ACC112 (cell line): ENCODE measurements at regions not wholly inside any gene's neighbourhood (a gene's known extent, or its start where the extent isn't known, plus 50 kb on each side); places are given as distances from the start of the nearest gene placed in this dataset.

ENCODE experiments used
- H2AFZ ChIP-seq: fragments of 200-600 bp; sonication (generic); one replicate; pipeline ENCODE4 v1.6.0; 2017; ENCODE audit warnings: antibody characterized with exemption, low read length; ENCODE audit not compliant: unreplicated experiment
- H3K27ac ChIP-seq: fragments of 200-600 bp; sonication (generic); 2 replicates; pipeline ENCODE4 v1.5.1; 2014; ENCODE audit warnings: low read depth, mild to moderate bottlenecking, antibody characterized with exemption, low read length, moderate library complexity
- H3K27me3 ChIP-seq: fragments of 200-600 bp; sonication (generic); 2 replicates; pipeline ENCODE4 v1.6.1; 2014; ENCODE audit warnings: mild to moderate bottlenecking, antibody characterized with exemption, low read length, moderate library complexity, mixed read lengths; ENCODE audit not compliant: insufficient read depth
- H3K36me3 ChIP-seq: fragments of 200-600 bp; sonication (generic); 2 replicates; pipeline ENCODE4 v1.6.1; 2016; ENCODE audit warnings: mild to moderate bottlenecking, antibody characterized with exemption, low read length, moderate library complexity, mixed read lengths; ENCODE audit not compliant: insufficient read depth
- H3K4me1 ChIP-seq: fragments of 200-600 bp; sonication (generic); one replicate; pipeline ENCODE4 v1.6.1; 2016; ENCODE audit warnings: low read length, mixed read lengths; ENCODE audit not compliant: insufficient read depth, unreplicated experiment, control insufficient read depth
- H3K4me3 ChIP-seq: fragments of 200-600 bp; sonication (generic); 2 replicates; pipeline ENCODE4 v1.5.1; 2014; ENCODE audit warnings: mild to moderate bottlenecking, low read depth, low read length
- H3K79me2 ChIP-seq: fragments of 200-600 bp; sonication (generic); one replicate; pipeline ENCODE4 v1.6.0; 2016; ENCODE audit warnings: low read length; ENCODE audit not compliant: control insufficient read depth, unreplicated experiment, insufficient read depth

DNA sequence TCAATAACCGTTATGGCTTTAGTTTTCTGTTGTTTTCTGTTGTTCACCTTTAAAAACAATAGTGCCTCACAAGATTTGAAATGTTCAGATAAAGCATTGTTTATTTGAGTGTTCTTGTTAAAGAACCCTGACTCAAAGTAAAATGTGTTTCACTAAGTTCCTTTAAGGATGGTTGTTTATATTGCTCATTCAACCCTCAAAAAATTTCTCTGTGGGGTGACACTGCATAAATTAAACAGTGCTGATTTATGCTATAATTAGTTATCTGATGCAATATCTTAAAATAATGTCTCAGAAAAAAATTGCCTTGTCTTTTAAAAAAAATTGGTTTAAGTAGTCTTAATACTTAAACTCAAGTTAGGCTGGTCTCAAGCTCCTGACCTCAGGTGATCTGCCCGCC lies 775.1 kb downstream of the FLRT2 start:
- Histone ChIP-seq H3K4me3 (no peak overlapping the region), H3K27me3 (no peaks in the 10 kb centered on the region), H3K36me3 (no peaks in the 10 kb centered on the region), H3K27ac (no peak overlapping the region), H3K4me1 (no peaks in the 10 kb centered on the region), H3K79me2 (no peaks in the 10 kb centered on the region), H2AFZ (no peak overlapping the region)

DNA sequence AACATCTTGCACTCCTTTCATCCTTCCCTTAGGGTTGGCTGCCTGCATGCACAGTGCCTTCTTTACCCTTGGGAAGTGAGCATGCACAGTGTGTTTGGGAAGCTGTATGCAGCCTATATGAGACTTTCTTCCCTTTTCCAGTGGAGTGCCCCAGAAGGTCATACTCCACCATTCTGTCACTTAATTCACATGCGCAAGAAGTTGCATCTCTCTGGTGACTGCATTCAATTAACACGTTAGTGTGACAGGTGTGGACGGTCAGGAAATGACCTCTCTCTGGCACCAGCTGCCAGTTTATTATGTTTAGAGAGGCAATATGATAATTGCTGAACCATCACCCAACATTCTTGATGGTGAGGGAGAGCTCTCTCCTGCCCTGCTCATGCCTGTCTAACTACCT lies 770.0 kb downstream of the FLRT2 start:
- Histone ChIP-seq H3K36me3 (no peaks in the 10 kb centered on the region), H3K27ac (no peak overlapping the region), H3K4me3 (no peak overlapping the region), H3K4me1 (no peaks in the 10 kb centered on the region), H2AFZ (no peak overlapping the region), H3K79me2 (no peaks in the 10 kb centered on the region), H3K27me3 (no peaks in the 10 kb centered on the region)

DNA sequence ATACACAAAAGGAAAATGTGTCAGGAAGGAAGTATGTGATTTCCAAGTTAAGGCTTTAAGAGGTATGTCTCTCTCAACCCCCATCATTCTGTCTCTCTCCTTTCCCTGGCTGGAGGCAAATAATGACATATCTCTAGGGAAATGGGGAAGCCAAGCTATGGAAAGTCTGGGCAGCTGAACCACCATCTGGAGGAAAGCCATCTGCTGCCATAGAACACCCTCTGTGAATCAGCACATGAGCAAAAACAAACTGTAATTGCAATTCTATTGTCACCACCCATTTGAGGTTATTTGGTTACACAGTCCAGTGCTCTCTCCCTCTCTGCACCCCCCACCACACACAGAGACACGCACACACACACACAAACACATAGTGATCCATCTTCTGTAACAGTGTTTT lies 766.2 kb downstream of the FLRT2 start:
- H3K4me1 ChIP-seq = no peaks in the 10 kb centered on the region
- H3K36me3 ChIP-seq = no peaks in the 10 kb centered on the region
- no peaks in the 10 kb centered on the region for H3K79me2 ChIP-seq
- H3K27me3 ChIP-seq = no peaks in the 10 kb centered on the region
- H2AFZ ChIP-seq = no peak overlapping the region
- H3K27ac ChIP-seq = no peak overlapping the region
- no peak overlapping the region for H3K4me3 ChIP-seq

GRCh38 chr14:86288336-86288735 lies 758.4 kb downstream of the FLRT2 start:
- no peak overlapping the region for H2AFZ ChIP-seq
- H3K79me2 ChIP-seq = no peaks in the 10 kb centered on the region
- no peaks in the 10 kb centered on the region for H3K4me1 ChIP-seq
- H3K27ac ChIP-seq = no peak overlapping the region
- no peaks in the 10 kb centered on the region for H3K36me3 ChIP-seq
- H3K27me3 ChIP-seq = no peaks in the 10 kb centered on the region
- H3K4me3 ChIP-seq = no peak overlapping the region

DNA sequence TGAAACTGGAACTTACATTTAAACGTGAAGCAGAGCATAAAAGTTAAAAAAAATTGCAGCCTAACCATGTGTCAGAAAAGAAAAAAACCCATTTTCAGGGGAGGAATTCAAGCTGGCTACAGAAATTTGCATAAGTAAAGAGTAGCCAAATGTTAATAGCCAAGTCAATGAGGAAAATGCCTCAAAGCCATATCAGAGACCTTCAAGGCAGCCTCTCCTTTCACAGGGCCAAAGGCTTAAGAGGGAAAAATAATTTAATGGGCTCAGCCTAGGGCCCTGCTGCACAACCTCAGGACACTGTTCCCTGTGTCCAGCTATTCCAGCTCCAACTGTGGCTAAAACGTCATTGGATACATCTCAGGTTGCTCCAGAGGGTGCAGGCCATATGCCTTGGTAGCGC lies 749.5 kb downstream of the FLRT2 start:
- Histone ChIP-seq H3K79me2 (no peaks in the 10 kb centered on the region), H3K27ac (no peak overlapping the region), H3K36me3 (no peaks in the 10 kb centered on the region), H3K27me3 (no peaks in the 10 kb centered on the region), H3K4me1 (no peaks in the 10 kb centered on the region), H3K4me3 (no peak overlapping the region), H2AFZ (no peak overlapping the region)

DNA sequence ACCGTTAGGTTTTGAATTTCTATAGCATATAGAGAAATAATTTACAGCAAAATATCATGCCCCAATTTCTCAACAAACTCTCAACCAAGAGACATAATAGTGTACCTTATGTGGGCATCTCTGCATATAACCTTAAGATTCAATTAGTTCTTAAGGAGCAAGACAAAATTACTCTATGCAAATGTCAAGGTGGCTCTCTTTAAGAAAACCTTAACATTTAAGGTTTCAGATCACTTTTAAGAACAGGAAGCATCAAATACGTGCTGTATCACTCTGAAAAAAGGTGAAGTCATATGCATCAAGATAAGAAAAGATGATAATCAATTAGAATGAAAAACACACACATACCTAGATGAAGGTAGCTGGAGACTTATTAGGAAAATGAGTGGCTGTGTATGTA lies 728.0 kb downstream of the FLRT2 start:
- no peak overlapping the region for H3K27ac ChIP-seq
- no peaks in the 10 kb centered on the region for H3K36me3 ChIP-seq
- H3K27me3 ChIP-seq = no peaks in the 10 kb centered on the region

DNA sequence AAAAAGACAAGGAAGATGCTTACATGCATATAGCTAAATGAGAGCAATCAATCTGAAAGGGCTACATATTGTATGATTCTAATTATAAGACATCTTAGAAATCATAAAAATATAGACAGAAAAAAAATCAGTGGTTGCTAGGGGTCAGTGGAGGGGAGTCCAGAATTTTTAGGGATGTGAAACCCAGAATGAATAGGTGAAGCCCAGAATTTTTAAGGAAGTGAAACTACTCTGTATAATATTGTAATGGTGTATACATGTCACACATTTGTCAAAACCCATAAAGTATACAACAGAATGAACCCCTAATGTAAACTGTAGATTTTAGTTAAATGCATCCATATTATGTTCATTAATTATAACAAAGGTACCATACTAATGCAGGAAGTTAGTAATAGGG lies 713.2 kb downstream of the FLRT2 start:
- no peak overlapping the region for H2AFZ ChIP-seq
- no peak overlapping the region for H3K4me3 ChIP-seq
- no peaks in the 10 kb centered on the region for H3K27me3 ChIP-seq
- no peak overlapping the region for H3K27ac ChIP-seq
- no peaks in the 10 kb centered on the region for H3K4me1 ChIP-seq
- no peaks in the 10 kb centered on the region for H3K79me2 ChIP-seq
- no peaks in the 10 kb centered on the region for H3K36me3 ChIP-seq

More for the DNA sequence above, 728.0 kb downstream of the FLRT2 start:
- Histone ChIP-seq H3K4me3 (no peak overlapping the region), H3K79me2 (no peaks in the 10 kb centered on the region), H3K4me1 (no peaks in the 10 kb centered on the region), H2AFZ (no peak overlapping the region)

DNA sequence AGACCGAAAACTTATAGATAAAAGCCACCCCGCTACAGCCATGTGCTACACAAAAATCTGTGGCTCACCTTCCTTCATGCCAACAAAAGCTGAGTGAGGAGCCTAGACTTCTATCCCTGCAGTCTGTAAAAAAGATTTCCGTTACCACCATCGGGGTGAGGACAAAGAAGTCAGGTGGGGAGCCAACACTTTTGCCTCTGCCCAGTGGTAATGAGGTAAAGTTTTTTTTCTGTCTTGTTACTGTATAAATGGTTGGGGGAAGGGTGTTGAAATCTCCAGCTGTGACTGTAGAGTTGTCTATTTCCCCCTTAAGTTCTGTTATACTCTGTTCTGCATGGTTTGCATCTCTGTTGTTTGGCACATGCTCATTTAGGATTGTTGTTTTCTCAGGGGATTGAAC lies 707.8 kb downstream of the FLRT2 start:
- H2AFZ ChIP-seq = no peak overlapping the region
- no peaks in the 10 kb centered on the region for H3K27me3 ChIP-seq
- no peaks in the 10 kb centered on the region for H3K4me1 ChIP-seq
- no peaks in the 10 kb centered on the region for H3K36me3 ChIP-seq
- no peak overlapping the region for H3K4me3 ChIP-seq
- no peaks in the 10 kb centered on the region for H3K79me2 ChIP-seq
- no peak overlapping the region for H3K27ac ChIP-seq

DNA sequence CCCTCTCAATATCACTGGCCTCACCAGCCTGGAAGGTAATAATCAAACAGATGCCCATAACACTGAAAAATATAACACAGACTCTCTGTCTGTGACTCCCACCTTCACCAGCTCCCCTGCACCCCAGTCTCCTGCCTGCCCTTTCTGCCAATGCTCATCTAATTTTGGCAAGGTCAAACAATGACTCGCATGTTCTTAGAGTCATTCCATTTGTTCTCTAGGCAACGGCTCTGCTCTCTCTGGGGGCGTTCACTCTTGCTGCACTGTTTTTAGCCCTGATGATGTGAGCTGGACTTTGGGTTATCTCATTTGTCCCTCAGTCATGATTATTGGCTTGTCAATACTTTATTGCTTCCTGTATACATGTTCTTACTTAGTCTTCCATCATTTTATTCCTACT lies 691.8 kb downstream of the FLRT2 start:
- H3K4me3 ChIP-seq = no peak overlapping the region
- H3K27ac ChIP-seq = no peak overlapping the region
- H3K4me1 ChIP-seq = no peaks in the 10 kb centered on the region
- H3K36me3 ChIP-seq = no peaks in the 10 kb centered on the region
- H2AFZ ChIP-seq = no peak overlapping the region
- no peaks in the 10 kb centered on the region for H3K79me2 ChIP-seq
- H3K27me3 ChIP-seq = no peaks in the 10 kb centered on the region

GRCh38 chr14:86221000-86221399 lies 691.1 kb downstream of the FLRT2 start:
- no peak overlapping the region for H3K4me3 ChIP-seq
- H3K4me1 ChIP-seq = no peaks in the 10 kb centered on the region
- H3K27ac ChIP-seq = no peak overlapping the region
- no peaks in the 10 kb centered on the region for H3K36me3 ChIP-seq
- H3K79me2 ChIP-seq = no peaks in the 10 kb centered on the region
- no peak overlapping the region for H2AFZ ChIP-seq
- no peaks in the 10 kb centered on the region for H3K27me3 ChIP-seq

- no peak overlapping the region for H2AFZ ChIP-seq
- no peak overlapping the region for H3K27ac ChIP-seq
- H3K27me3 ChIP-seq = no peaks in the 10 kb centered on the region
- no peak overlapping the region for H3K4me3 ChIP-seq
- no peaks in the 10 kb centered on the region for H3K36me3 ChIP-seq
- no peaks in the 10 kb centered on the region for H3K4me1 ChIP-seq
- H3K79me2 ChIP-seq = no peaks in the 10 kb centered on the region
These were observed 687.6 kb downstream of the FLRT2 start for GRCh38 chr14:86217523-86217922.

- H3K36me3 ChIP-seq = no peaks in the 10 kb centered on the region
- H3K27ac ChIP-seq = no peak overlapping the region
- H3K27me3 ChIP-seq = no peaks in the 10 kb centered on the region
- H3K79me2 ChIP-seq = no peaks in the 10 kb centered on the region
- no peak overlapping the region for H3K4me3 ChIP-seq
- no peaks in the 10 kb centered on the region for H3K4me1 ChIP-seq
- no peak overlapping the region for H2AFZ ChIP-seq
These were observed 673.9 kb downstream of the FLRT2 start for GRCh38 chr14:86203843-86204242.
